ENCODE measurements at regions not wholly inside any gene's neighbourhood (a gene's known extent, or its start where the extent isn't known, plus 50 kb on each side); places are given as distances from the start of the nearest gene placed in this dataset.

DNA sequence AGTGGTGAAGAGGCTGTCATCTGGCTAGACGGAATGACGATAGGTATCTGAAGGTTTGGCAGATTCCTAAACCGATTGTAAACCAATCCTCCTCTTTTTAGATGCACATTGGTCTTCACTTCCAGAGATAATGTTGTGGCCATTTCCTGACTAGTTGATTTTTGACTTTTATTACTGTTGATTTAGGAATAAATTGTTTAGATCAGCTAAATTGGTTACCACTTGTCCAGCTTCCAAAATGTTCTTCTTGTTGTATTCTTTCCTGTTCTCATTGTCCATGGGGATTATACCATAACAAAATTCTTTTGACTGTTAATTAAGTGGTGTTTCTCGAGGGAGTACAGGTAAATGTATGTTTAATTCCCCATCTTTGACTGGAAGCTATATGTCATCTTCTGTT, 119.7 kb downstream of the MACROH2A1 start:
- FAIRE-seq = no peak

DNA sequence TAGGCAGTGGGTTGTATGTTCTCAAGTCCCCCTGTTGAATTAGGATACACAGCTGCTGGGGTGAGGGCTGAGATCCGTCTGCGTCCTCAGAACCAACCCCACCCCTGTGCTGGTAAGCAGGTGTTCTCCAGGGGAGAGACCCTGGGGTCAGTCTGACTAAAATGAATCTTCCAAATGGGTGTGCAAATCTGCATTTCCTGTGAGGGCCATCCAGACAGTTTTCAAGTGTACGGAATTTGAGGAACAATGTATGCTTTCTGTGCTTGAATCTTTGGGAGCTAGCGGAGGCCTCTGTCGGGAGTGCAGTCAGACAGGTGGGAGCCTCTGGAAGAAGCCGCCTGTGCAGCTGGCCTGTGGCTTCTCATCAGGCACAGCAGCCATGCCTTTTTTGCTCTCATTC, 122.9 kb downstream of the MACROH2A1 start:
- no peak for FAIRE-seq

DNA sequence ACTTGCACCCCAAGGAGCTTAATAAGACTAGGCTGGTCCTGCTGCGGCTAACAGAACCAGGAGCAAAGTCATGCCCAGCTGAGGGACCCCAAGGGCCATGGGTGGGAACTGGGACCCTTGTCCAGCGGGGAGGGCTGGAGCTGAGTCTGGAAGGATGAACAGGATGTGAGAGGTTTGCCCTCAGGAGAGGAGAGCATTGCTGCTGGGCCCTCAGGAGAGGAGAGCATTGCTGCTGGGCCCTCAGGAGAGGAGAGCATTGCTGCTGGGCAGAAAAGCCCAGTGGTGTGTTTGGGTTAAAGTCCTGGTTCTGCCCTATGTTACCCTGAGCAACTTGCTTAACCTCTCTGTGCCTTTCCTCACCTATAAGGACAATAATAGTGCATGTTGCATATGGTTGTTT, 125.8 kb downstream of the MACROH2A1 start:
- FAIRE-seq = no peak

DNA sequence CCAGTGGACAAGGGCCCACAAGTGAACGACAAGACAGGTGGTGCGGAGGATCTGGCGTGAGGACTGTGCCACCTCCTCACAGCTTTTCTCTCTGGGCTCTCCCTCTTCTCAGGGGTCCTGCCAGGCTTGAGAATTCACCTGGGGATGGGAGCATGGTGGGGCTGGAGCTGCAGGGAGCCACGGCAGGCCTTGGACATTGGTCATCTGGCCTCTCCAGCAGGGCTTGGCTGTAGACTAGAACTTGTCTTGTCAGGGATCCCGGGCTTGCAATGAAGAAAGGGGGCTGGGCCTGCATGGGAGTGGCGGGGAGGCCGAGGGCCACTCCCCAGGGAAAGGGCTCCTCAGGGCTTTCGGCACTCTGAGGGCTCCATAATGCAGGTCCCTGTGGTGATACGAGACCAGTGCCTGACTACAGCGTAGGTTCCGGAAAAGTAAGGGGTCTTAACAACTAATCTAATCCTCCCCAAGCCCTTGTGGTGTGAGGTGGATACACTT, 126.7 kb downstream of the MACROH2A1 start:
- FAIRE-seq = no peak

DNA sequence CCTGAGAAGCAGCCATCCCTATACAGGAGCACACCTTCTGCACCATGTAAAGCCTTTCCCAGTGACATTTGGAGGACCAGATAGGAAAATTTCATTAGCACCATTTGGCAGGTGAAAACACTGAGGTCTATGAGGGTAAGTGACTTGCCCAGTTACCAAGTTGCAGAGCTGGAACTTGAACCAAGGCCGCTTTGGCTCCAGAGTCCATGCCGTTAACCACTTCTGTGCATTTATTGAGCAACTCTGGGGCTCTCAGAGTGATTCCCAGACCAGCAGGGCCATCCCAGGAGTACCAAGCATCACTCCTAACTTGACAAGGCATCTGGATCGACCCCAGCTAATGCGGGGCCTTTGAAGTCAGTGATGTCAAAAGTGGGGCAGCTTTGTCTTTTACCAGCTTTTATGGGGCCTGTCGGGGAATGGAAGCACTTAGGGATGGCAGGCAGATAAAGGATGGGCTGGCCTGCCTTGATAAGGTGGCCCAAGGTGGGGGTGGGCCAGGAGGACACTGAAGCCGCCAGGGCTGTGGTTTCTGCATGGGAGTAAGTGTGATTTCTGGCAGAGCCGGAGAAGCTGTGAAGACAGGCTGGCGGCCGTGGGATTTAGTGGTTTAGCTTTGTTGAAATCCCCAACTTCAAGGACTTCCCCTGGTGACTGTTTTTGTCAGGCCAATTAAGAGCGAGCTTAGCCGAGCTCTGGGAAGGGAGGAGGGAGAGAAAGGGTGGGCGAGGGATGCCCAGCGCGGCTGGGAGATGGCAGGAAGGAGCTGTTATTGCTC, 127.3 kb downstream of the MACROH2A1 start:
- no peak for FAIRE-seq

DNA sequence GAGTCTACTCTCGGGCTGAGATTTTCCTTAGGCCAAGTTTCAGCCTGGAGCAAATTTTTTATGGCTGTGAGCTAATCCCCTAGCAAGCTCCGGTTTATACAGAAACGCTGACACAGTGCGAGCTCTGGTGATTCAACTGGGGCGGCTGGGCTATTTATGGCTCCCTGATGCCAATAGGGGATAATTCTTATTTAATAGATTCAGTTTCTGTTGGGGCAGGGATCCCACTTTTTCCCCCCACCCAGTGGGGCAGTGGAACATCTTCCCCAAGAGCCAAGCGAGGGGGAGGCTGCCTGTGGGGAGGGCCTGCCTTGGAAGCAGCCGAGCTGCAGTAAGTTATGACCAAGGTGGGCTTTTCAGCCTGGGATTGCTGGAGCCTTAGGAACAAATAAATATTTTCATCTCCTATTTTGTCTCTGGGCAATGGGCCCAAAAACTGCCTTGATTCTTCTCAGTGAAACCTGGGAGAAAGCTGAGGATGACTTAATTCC, 129.1 kb downstream of the MACROH2A1 start:
- FAIRE-seq = no peak

DNA sequence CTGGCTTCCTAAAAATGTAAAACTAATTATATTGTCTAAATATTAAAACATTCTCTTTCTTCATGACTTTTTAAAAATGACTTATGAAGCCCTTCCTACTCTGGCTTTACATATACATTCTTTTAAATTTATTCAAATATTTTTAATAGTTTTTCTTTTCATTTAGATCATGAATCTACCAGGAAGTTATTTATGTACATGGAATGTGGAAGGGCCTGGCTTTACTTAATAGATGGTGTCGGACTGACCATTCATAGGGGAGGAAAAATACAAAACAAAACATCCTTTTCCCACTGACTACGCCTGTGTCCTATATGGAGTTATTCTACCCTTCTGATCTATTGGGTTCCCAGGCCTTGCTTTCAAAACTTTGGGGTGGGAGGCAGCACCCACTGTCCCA, 129.8 kb downstream of the MACROH2A1 start:
- FAIRE-seq = no peak

DNA sequence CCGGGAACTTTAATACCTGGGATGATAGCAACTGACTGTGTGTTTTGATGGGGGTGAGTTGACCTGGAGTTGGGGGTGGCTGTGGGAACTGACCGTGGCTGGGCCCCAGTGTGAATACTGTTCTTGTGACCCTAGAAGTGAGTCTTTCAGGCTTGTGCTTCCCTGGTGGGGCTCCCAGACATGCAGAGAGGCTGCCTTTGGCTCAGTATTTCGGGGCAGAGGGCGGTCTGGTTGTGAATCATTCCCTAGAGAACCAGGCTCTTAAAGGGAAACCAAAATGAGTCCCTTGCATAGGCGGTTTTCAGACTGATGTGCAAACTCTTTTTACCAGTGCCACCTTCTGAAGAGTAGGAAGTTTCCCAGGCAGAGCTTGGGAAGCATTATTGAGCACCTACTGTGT, 132.1 kb downstream of the MACROH2A1 start:
- no peak for FAIRE-seq

DNA sequence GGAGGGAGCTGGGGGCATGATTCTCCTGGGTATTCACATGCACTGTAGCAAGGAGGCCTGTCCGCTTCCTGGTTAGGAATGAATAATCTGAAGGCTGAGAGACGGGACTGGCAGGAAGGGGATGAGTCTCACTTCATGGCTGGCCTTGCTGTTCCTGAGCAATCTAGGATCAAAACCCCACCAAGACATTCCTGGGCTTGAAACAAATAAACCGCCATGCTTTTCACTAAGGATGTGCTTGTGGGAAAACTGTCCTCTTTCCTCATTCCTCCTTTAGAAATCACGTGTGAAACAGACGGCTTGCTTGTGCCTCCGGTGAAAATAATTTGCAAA, 132.8 kb downstream of the MACROH2A1 start:
- FAIRE-seq = no peak

DNA sequence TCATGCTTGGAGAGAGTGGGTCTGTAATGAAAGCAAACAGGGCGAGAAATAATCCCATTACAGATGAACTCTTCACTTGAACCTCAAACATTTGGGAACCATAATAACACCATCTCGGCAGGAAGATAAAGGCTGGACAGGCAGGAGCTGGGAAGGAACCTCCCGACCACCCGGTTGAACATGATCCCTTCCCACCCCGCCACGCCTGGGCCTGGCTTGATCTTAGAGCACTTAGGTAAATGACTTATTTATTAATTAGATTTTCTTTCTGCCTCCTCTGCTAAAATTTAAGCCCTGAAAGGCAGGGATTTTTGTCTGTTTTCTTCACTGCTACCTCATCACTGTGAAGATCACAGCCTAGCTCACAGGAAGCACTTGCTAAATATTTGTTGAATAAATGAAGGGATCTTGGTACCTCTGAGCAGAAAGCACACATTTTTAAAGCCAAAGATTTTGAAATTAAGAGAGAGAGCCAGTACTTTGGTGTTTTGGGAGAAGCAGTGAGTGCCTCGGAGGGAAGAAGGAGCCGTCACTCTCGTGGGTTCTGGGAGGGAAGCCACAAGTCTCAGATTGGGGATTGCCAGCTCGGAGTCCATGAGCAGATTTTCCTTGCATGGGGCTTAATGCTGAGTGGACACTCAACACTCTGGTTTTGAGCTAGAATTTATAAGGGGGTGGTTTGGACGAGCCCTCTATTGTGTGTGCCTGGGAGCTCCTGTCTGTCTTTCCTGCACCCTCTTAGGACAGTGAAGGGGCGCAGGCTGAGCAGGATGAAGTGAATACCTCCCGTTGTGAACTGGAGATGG, 133.3 kb downstream of the MACROH2A1 start:
- no peak for FAIRE-seq

DNA sequence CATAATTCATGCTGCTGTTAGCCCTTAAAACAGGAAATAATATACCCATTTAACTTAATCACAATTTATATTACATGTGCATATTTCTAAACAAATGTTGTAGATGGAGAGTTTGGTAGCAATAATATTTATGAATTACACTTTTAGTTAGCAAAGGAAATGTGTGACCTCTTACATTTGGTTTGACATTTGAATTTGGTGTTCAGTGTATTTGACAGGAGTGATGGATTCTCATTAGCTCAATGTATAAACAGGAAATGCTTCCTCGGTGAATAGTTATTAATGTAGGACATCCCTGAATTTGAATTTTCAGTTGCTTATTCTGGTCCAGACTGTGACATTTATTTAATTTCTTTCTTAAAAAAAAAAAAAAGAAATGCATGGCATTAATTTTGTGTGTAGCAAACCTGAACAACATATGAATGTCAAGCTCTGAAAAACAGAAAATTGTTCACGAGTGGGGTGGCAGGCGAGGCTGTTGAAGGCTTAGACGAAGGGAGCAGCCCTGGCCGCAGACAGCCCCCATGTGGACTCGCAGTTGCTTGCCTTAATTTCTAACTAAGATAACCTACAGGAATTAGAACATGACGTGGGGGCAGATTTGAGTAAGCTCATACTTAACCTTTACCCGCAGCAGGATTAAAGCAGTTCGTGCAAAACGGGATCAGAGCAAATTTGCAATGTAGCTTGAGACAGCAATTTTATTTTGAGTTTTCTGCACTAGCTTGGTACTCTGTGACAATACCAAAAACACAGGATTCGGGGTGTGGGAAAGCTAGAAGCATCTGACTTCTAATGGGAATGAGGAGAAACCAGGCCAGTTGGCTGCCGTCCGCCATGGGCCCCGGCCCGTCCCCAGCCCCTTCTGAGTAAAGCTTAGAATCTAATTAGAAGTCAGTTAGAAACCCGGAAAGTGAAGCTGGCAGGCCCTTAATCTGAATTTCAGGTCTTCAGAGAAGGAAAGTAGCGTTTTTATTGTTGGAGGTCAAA, 134.3 kb downstream of the MACROH2A1 start:
- FAIRE-seq = no peak

DNA sequence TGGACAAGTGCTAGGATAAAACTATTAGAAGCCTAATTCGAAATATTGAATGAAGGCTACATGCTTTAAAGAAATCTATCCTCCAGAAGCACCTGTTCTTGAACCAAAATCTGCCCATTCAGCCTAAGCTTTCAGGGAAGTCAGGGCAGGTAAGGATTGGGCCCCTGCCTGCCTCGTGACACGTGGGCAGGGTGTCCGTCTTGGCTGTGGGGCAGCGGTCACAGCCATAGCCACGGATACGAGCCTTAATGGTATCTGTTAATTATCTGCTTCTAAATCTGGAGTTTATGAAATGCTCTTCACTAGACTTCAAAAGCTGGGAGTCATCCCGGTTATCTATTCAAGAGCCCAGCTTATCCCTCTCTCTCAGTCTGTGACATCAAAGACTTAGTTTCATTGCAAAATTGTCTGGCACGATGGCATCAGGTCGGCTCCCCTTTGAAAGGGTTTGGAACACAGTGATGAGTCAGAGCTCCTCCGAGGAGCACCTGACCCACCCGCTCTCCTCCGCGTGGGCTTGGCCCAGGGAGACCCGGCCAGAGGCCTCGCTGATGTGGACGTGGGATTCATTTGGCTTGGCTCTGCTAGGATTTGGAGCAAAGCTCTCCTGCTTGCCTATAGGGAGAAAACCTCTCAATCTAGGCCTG, 135.9 kb downstream of the MACROH2A1 start:
- FAIRE-seq = no peak

DNA sequence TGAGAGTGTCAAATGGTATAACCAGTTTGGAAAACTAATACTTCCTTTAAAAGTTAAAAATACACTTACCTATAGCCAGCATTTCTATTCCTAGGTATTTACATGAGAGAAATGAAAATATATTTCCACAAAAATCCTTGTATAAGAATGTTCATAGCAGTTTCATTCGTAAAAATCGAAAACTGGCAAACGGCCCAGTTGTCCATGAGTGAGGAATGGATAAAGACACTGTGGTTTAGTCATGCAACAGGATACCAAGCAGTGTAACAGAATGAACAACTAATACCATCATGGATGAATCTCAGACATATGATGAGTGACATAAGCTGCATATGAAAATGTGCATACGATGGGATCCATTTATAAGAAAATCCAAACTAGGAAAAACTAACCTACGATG, 136.7 kb downstream of the MACROH2A1 start:
- FAIRE-seq = no peak

DNA sequence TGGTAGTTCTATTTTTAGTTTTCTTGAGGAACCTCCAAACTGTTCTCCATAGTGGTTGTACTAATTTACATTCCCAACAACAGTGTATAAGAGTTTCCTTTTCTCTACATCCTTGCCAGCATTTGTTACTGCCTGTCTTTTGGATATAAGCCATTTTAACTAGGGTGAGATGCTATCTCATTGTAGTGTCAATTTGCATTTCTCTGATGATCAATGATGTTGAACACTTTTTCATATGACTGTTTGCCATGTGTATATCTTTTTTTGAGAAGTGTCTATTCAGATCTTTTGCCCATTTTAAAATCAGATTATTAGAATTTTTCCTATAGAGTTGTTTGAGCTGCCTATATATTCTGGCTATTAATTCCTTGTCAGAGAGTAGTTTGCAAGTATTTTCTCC, 138.9 kb downstream of the MACROH2A1 start:
- FAIRE-seq = peak; percentile 36

DNA sequence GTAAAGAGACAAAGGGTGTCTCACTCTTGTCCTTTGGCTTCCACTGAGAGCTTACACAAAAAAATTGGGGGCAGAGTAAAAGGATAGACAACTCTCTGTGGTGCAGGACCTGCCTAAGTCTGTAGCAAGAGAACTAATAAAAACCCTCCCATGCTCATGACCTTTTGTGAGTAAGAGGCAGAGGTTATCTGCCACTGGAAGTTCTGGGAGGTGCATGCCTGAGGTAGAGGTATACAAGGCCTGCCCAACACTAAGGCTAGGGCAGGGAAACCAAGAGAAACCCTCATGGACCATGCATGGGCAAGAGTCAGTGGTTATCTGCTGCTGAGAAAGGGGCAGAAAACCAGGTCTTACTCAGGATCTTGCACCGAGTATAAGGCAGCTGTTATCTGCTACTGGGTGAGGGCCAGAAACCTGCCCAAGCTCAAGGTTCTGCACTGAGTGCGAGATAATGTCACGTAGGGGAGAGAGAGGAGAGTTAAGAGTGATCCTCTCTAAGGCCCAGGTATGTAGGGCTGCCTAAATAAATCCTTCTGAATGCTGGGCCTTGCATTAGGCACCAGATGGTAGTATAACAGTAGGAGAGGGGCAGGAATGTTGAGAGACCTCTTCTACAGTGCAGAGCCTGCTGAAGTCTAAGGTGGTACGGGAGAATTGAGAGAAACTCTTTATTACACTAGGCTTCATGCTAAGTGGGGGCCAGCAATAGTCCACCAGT, 143.4 kb downstream of the MACROH2A1 start:
- FAIRE-seq = no peak

DNA sequence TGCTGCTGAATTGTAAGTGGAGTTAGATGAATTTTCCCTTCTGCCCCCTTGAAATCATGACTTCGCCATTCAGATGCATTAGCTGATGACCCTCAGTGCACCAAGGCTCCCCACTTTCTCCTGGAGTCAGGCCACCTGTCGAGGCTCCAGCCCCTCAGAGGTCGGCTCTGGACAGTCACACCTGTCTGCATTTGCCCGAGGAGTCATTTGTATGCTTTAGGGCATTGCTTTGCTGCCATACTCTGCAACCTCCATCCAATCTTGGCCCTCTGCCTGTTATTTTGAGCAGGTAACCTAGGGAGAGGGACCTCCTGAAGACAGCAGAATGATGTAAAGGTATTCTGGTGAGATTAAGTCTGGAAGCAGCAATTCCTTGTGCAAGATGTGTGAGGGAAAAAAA, 144.8 kb downstream of the MACROH2A1 start:
- FAIRE-seq = no peak

DNA sequence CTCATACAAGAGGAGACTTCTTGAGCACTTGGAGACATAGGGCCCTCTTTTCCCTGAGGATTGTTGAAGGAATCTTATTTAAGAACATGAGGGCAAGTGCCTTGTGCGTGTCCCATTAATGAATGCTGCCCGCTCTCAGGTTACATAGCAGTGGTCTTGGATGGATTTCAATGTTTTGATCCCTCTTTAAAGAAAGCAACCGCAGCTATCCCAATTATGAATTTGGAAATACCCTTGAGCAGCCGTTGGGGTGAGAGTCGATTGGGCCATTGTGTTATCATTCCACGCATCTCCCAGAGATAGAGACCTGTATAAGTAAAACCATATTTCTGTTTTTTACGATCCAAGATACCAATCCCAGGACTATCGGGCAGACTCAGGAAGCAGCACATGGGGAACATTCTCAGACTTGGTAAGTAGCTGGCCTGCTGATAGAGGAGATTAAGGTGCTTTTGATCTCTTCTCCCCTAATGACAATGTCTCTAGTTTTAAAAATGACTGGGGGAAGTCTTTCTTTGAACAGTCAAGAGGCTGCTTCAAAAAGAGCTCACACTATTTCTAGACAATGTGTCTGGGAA, 145.3 kb downstream of the MACROH2A1 start:
- FAIRE-seq = no peak

DNA sequence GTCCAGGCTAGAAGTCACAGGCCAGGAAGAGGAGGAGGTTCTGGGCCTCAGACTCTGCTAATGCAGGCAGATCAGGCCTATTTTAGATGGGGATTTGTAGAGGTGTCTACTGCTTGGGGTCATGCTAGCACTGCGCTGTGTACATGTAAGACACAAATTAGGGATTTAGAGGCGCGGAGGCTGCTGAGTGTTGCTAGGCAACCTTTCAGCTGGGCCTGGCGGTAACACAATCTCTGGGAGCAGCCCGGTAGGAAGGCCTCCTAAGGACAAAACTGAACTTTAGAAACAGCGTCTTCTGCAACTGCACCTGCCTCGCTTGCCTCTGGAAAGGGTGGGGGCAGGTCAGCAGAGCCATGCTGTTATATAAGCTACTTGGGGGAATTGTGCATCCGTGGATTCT, 147.9 kb downstream of the MACROH2A1 start:
- no peak for FAIRE-seq

DNA sequence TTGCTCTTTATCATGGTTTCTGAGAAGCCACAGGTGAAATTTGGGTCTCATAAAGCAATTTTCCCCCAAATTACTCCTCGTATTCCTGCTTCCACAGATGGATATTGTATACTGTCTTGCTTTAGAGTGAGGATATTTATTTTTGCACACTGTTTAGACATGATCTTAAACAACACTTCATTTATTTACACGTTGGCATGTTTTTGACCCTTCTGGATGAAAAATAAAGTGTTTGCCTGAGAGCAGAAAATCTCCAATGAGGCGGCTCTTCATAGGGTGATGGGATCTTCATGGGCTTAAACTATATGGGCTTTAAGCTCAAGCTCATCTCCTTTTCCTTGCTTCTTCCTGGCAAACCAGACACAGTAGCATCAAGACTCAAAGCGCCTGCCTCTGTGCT, 148.4 kb downstream of the MACROH2A1 start:
- FAIRE-seq = no peak

DNA sequence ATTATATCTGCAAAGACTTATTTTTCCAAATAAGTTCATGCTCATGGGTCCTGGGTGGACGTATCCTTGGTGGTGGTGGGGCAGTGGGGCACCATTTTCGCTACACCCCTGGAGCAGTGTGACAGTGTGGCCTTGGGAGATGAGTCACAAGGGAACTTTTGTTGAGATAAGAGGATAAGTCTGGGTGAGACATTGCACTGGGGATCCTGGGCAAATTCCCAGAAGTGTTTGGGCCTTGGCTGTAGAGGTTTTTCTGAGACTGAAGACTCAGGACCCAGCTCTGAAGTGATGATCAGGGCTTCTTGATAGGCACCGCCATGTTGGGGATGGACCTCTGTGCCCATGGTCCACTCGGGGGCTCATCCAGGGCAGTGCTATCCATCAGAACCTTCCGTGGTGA, 149.4 kb downstream of the MACROH2A1 start:
- no peak for FAIRE-seq

DNA sequence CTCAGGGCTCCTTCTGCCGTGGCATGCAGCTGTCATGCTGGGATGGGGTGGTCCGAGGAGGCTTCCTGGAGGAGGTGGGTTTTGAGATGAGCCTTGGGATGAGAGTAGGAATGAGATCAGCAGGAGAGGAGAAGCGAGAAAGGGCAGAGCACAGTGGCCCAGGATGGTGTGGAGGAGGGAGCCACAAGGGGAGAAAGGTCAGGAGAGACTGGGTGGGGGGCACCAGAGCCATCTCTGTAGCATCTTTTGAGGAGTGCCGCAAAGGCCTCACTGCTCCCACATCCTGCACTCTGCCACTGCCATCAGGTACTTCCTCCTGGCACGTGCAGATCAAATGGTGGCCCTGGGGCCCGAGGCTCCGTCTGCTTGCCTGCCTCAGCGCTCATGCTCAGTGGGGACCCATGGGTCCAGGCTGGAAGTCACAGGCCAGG, 150.2 kb downstream of the MACROH2A1 start:
- FAIRE-seq = no peak
